SK-N-SH treated with all-trans-retinoic acid at 6 μM for 48 hours (cell line): ENCODE measurements at regions not wholly inside any gene's neighbourhood (a gene's known extent, or its start where the extent isn't known, plus 50 kb on each side); places are given as distances from the start of the nearest gene placed in this dataset.
"Not testable (repeated sequence)": the region's sequence is repeated elsewhere in the genome, so short reads cannot be mapped to it uniquely, and the experiment has no call there.

Source experiments
- ATAC-seq: fragments of 200-7000 bp; cut with Tn5 transposase; 3 replicates; pipeline ENCODE4 v1.9.1; 2020; ENCODE audit warnings: mild to moderate bottlenecking, moderate library complexity
- ARNTL ChIP-seq: fragments of 450-650 bp; formaldehyde crosslinking; IDR thresholded peaks from 2 replicates; pipeline ENCODE4 v1.5.0; 2020; ENCODE audit warnings: low read depth, mild to moderate bottlenecking, moderate library complexity, borderline replicate concordance
- BACH2 ChIP-seq: fragments of 250-450 bp; sonication (Bioruptor Pico); IDR thresholded peaks from 2 replicates; pipeline ENCODE4 v1.9.0; 2021; ENCODE audit warnings: mild to moderate bottlenecking, borderline replicate concordance
- CSDC2 ChIP-seq: fragments of 250-450 bp; sonication (Bioruptor Pico); IDR thresholded peaks from 2 replicates; pipeline ENCODE4 v1.5.0; 2020; ENCODE audit warnings: mild to moderate bottlenecking, moderate library complexity
- CSRNP3 ChIP-seq: fragments of 250-450 bp; sonication (Bioruptor Pico); IDR thresholded peaks from 2 replicates; pipeline ENCODE4 v1.5.1; 2021; ENCODE audit warnings: mild to moderate bottlenecking, moderate library complexity
- GLIS3 ChIP-seq: fragments of 250-450 bp; sonication (Bioruptor Pico); IDR thresholded peaks from 2 replicates; pipeline ENCODE4 v1.5.0; 2020; ENCODE audit warnings: mild to moderate bottlenecking, moderate library complexity
- ISL1 ChIP-seq: fragments of 250-450 bp; sonication (Bioruptor Pico); IDR thresholded peaks from 2 replicates; pipeline ENCODE4 v2.1.2; 2022; ENCODE audit warnings: mild to moderate bottlenecking, moderate library complexity
- OSR1 ChIP-seq: fragments of 250-450 bp; sonication (Bioruptor Pico); IDR thresholded peaks from 2 replicates; pipeline ENCODE4 v1.8.0; 2022; ENCODE audit warnings: moderate library complexity, mild to moderate bottlenecking, inconsistent platforms
- PATZ1 ChIP-seq: fragments of 250-450 bp; sonication (Bioruptor Pico); IDR thresholded peaks from 2 replicates; pipeline ENCODE4 v1.8.0; 2020; ENCODE audit warnings: mild to moderate bottlenecking, moderate library complexity, borderline replicate concordance
- POU6F1 ChIP-seq: fragments of 250-450 bp; sonication (Bioruptor Pico); IDR thresholded peaks from 2 replicates; pipeline ENCODE4 v1.8.0; 2021; ENCODE audit warnings: low read depth, mild to moderate bottlenecking, moderate library complexity, borderline replicate concordance
- PPARA ChIP-seq: fragments of 250-450 bp; sonication (Bioruptor Pico); IDR thresholded peaks from 2 replicates; pipeline ENCODE4 v1.5.0; 2020; ENCODE audit warnings: mild to moderate bottlenecking, borderline replicate concordance
- RARB ChIP-seq: fragments of 250-450 bp; sonication (Bioruptor Pico); IDR thresholded peaks from 2 replicates; pipeline ENCODE4 v1.8.0; 2021; ENCODE audit warnings: mild to moderate bottlenecking, moderate library complexity
- SNAI2 ChIP-seq: fragments of 250-450 bp; sonication (Bioruptor Pico); IDR thresholded peaks from 2 replicates; pipeline ENCODE4 v1.5.0; 2020; ENCODE audit warnings: mild to moderate bottlenecking, moderate library complexity
- TCF4 ChIP-seq: fragments of 250-450 bp; sonication (Bioruptor Pico); IDR thresholded peaks from 2 replicates; pipeline ENCODE4 v1.8.0; 2021; ENCODE audit warnings: mild to moderate bottlenecking, moderate library complexity, borderline replicate concordance
- TOX ChIP-seq: fragments of 250-450 bp; sonication (Bioruptor Pico); IDR thresholded peaks from 2 replicates; pipeline ENCODE4 v1.8.0; 2021; ENCODE audit warnings: mild to moderate bottlenecking, moderate library complexity, borderline replicate concordance
- TSHZ2 ChIP-seq: fragments of 250-450 bp; sonication (Bioruptor Pico); IDR thresholded peaks from 2 replicates; pipeline ENCODE4 v1.5.0; 2020; ENCODE audit warnings: mild to moderate bottlenecking, moderate library complexity
- ZC3H10 ChIP-seq: fragments of 250-450 bp; sonication (Bioruptor Pico); IDR thresholded peaks from 2 replicates; pipeline ENCODE4 v1.5.1; 2021; ENCODE audit warnings: mild to moderate bottlenecking, moderate library complexity
- ZFP3 ChIP-seq: fragments of 250-450 bp; sonication (Bioruptor Pico); IDR thresholded peaks from 2 replicates; pipeline ENCODE4 v1.5.0; 2020; ENCODE audit warnings: mild to moderate bottlenecking, moderate library complexity
- ZFP30 ChIP-seq: fragments of 450-650 bp; formaldehyde crosslinking; IDR thresholded peaks from 2 replicates; pipeline ENCODE4 v1.5.0; 2022; ENCODE audit warnings: mild to moderate bottlenecking, moderate library complexity
- ZNF565 ChIP-seq: fragments of 450-650 bp; formaldehyde crosslinking; conservative IDR thresholded peaks from 2 replicates; pipeline ENCODE4 v1.5.0; 2020; ENCODE audit warnings: low read depth, mild to moderate bottlenecking, moderate library complexity
- ZNF70 ChIP-seq: fragments of 450-650 bp; formaldehyde crosslinking; IDR thresholded peaks from 2 replicates; pipeline ENCODE4 v1.5.0; 2020; ENCODE audit warnings: mild to moderate bottlenecking, moderate library complexity
- ZNF8 ChIP-seq: fragments of 450-650 bp; formaldehyde crosslinking; IDR thresholded peaks from 2 replicates; pipeline ENCODE4 v1.5.0; 2020; ENCODE audit warnings: mild to moderate bottlenecking, moderate library complexity

- TF ChIP-seq OSR1 (CRISPR knock-in tag): no peak
- TF ChIP-seq PPARA (CRISPR knock-in tag): no peak
- no peak for TF ChIP-seq ZFP30 (CRISPR knock-in tag)
- TF ChIP-seq SNAI2 (CRISPR knock-in tag): no peak
- TF ChIP-seq CSDC2: no peak
- TF ChIP-seq, all 23 proteins: peak for 0
- ATAC-seq: no peak
These were observed 182.7 kb upstream of the PAQR3 start for GRCh38 chr4:79121875-79122358.

GRCh38 chr4:79121223-79121622 is 182.0 kb upstream of the PAQR3 start:
- ATAC-seq: no peak
- TF ChIP-seq ZNF565 (CRISPR knock-in tag) (no peak), SNAI2 (CRISPR knock-in tag) (no peak), GLIS3 (CRISPR knock-in tag) (no peak), ARNTL (CRISPR knock-in tag) (no peak), ZNF70 (CRISPR knock-in tag) (no peak), CSRNP3 (CRISPR knock-in tag) (no peak), TOX (no peak), ISL1 (CRISPR knock-in tag) (no peak), PATZ1 (CRISPR knock-in tag) (no peak), ZFP3 (no peak), CSDC2 (no peak), BACH2 (CRISPR knock-in tag) (no peak), ZNF8 (CRISPR knock-in tag) (no peak), ZC3H10 (CRISPR knock-in tag) (no peak), OSR1 (CRISPR knock-in tag) (no peak), PPARA (CRISPR knock-in tag) (no peak), TCF4 (no peak), POU6F1 (CRISPR knock-in tag) (no peak), RARB (CRISPR knock-in tag) (no peak), ZFP30 (CRISPR knock-in tag) (no peak)

GRCh38 chr4:79117051-79117450 is 177.8 kb upstream of the PAQR3 start:
- ATAC-seq: not testable (repeated sequence)

GRCh38 chr4:79107014-79107413 is 167.8 kb upstream of the PAQR3 start:
- no peak for TF ChIP-seq SNAI2 (CRISPR knock-in tag)
- no peak for TF ChIP-seq TCF4
- TF ChIP-seq BACH2 (CRISPR knock-in tag): no peak
- TF ChIP-seq ZC3H10 (CRISPR knock-in tag): no peak
- TF ChIP-seq TOX: no peak
- TF ChIP-seq ZFP30 (CRISPR knock-in tag): no peak
- TF ChIP-seq POU6F1 (CRISPR knock-in tag): no peak
- no peak for TF ChIP-seq OSR1 (CRISPR knock-in tag)
- no peak for TF ChIP-seq ZNF565 (CRISPR knock-in tag)
- no peak for TF ChIP-seq ZNF70 (CRISPR knock-in tag)
- no peak for TF ChIP-seq CSRNP3 (CRISPR knock-in tag)
- TF ChIP-seq TSHZ2 (CRISPR knock-in tag): no peak
- no peak for ATAC-seq
